Daoy (cell line): ENCODE measurements at regions not wholly inside any gene's neighbourhood (a gene's known extent, or its start where the extent isn't known, plus 50 kb on each side); places are given as distances from the start of the nearest gene placed in this dataset.
"Not testable (repeated sequence)": the region's sequence is repeated elsewhere in the genome, so short reads cannot be mapped to it uniquely, and the experiment has no call there.

Experiments used
- DNase-seq: peaks from one replicate; pipeline ENCODE4 v3.0.0-alpha.2; 2015; ENCODE audit warnings: low read depth

DNA sequence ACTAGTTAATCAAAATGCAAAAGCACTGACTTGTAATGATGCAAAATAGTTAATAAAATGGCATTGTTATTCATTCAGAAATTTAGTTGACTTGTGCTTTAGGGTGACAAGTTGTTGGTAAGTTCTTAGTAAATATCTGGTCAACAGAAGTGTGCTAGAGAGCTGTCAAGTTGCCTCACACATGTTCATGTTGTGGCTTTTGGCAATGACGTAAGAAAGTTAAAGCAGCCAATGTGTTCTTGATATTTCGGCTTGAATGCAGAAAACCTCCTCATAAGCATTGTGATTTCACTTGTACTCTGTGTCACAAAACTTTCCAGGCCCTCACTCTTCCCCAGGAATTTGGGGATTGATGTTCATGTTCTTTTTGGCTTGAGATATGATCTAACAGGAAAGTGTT lies 626.7 kb downstream of the PRR16 start:
- no peak for DNase-seq

DNA sequence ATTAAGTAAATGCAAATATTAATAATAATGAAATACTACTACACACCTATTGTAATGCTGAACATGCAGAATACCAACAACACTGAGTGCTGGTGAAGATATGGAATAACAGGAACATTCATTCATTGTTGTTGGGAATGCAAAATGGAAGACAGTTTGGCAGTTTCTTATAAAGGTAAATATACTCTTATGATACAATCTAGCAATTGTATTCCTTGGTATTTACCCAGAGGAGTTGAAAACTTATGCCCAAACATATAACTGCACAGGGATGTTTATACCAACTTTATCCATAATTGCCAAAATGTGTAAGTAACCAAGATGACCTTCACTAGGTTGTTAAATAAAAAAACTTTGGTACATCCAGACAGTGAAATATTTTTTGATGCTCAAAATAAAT lies 636.8 kb downstream of the PRR16 start:
- no peak for DNase-seq

DNA sequence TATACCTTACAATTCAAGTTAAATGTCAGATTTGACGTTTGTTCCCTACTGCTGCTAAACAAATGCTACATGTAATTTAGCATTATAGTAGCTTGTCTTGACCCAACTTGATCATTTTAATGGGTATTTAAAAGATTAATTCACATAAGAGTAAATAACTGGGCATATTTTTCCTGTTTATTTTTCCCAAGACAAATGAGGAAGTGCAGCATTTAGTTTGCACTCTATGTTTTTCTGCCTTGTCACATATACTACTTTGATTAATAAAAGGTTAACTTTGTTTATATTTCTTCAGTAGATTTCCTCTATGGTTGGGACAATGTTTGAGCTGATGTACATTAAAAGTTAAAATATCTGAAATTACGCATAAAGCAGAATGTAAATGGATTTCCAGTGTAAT lies 641.8 kb downstream of the PRR16 start:
- no peak for DNase-seq

DNA sequence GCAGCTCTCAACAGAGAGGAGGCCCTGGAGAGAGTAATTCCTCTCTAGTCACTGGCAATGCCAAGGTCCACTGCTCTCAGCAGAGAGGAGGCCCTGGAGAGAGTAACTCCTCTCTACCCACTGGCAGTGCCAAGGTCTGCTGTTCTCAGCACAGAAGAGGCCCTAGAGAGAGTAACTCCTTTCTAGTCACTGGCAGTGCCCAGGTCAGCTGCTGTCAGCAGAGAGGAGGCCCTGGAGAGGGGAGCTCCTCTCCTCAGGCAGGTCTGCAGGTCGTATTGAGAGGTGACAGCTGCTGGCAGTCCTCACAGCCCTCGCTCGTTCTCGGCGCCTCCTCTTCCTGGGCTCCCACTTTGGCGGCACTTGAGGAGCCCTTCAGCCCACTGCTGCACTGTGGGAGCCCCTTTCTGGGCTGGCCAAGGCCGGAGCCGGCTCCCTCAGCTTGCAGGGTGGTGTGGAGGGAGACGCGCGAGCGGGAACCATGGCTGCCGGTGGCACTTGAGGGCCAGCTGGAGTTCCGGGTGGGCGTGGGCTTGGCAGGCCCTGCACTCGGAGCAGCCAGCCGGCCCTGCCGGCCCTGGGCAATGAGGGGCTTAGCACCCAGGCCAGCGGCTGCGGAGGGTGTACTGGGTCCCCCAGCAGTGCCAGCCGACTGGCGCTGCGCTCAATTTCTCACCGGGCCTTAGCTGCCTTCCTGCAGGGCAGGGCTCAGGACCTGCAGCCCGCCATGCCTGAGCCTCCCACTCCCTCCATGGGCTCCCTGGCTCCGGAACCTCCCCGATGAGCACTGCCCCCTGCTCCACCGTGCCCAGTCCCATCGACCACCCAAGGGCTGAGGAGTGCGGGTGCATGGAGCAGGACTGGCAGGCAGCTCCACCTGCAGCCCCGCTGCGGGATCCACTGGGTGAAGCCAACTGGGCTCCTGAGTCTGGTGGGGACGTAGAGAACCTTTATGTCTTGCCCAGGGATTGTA lies 642.9 kb downstream of the PRR16 start:
- not testable (repeated sequence) for DNase-seq

DNA sequence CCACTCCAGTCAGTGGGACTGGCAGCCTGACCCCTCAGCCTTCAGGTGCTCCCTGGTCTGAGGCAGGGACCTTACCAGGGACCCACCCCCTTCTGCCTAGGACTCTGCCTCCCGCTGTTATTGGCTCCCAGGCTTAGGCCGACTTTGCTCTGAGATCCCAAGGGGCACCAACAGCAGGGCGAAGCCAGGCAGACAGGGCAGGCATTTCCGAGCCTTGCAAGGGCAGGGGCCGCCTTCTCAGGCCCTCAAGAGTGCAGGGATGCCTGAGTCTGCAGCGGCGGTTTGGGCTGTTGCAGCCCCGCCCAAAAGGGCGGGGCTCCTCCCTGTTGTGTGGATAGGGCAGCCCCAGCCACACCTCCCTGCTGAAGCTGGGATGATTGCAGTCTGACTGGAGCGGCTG lies 644.6 kb downstream of the PRR16 start:
- DNase-seq: peak; percentile 60

DNA sequence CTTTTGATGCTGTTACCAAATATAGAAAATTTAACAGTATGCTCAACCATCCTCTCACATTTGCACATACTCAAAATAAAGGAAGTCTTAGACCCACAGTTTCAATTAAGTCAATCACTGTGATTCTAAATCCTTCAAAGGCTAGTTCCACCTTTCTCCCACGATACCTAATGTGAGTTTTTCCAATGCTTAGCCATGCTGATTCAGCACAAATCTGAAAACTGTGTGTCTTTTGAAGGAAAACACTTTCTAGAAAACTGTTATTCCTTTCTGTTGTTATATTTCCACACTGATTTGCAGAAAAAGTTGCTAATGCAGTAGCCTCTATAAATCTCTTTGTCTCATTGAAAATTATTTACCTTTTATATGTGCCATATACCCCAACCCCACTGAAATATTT lies 645.7 kb downstream of the PRR16 start:
- no peak for DNase-seq

DNA sequence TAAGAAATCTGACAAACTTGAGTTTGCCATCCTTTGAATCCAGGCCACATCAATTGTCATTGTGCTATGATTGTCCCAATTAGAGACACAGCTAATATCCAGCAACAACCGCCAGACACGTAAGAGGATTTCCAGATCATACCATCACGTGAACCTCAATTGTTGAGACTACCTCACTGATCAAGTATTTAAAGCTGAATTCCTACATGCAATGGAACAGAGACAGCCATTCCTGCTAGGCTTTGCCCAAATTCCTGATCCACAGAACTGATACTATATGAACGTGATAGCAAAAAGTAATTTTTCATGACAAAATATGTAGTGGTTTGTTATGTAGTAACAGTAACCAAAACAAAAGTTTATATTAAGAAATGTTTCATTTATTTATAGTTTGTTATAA lies 657.7 kb downstream of the PRR16 start:
- DNase-seq: no peak

DNA sequence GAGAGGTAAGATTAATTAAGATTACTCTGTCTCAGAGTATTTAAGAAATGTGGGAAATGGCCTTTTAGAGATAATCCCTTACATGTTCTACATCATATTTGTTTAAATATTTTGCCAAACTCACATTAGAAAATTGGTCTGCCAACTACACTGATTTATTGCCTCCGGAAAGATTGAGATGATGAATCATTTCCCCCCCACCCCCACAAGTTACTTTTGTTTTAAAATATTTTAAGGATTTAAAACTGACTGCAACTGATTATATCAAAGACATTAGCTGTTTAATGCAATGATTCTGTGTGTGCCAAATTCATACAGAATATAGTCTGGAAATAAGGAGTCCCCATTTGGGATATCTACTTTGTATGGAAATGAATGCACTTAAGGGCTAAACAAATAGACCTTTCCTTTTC lies 674.4 kb downstream of the PRR16 start:
- no peak for DNase-seq

DNA sequence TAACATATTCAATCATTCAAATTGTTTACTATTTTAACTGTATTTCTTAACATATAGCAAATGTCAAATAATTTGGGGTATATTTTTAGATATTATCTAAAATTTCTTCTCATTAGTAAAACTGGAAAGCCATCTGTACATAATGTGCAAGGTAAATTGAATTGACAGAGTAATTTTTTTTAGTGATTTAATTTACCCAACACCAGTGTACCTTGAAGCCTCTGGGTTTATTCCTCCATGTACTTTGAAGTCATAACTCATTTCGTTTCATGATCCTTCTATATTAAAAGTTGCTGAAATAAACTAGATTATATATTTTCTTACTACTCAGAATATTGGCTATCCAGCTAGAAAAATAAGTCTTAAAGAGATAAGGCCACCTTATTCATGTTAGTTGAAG lies 674.9 kb downstream of the PRR16 start:
- DNase-seq: no peak

DNA sequence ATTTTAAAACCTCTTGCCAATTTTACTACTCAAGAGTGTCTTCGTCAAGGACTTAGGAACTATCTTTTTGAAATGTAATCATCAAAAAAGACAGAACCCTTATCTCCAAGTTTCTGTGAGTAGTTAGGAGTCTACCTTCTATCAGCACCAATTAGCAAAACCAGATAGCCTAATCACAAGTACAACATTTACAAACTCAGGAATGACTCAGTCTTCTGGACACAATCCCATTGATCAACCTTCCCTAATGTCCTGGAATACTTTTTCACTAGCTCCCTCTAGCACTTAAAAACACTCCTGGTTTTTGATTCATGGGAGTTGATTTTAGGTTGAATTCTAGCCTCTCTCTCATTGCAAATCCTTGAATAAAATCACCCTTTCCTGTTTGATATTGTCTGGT lies 680.7 kb downstream of the PRR16 start:
- DNase-seq: peak; percentile 32

DNA sequence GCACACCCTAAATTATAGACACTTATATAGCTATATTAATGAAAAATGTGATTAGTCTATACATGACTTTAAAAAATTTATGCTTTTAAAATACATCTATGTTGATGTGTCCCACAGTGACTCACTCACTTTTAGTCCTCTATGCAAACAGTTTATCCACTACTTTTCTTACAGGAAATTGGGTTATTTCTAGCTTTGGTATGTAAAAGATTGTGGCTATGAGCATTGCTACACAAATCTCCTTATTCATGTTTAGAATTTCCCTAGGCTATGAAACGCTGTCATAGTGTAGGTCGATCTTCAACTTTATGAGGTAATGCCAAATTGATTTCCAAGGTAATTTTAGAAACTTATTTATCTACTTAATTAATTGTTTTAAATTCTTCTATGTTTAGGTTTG lies 687.4 kb downstream of the PRR16 start:
- DNase-seq: no peak

DNA sequence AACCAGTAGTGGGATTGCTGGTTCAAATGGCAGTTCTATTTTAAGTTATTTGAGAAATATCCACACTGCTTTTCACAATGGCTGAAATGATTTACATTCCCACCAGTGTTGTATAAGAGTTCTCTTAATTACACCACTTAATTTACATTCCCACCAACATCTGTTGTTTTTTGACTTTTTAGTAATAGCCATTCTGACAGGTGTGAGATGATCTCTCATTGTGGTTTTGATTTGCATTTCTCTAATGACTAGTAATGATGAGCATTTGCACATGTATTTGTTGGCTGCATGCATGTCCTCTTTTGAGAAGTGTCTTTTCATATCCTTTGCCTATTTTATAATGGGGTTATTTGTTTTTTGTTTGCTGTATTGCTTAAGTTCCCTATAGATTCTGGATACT lies 688.3 kb downstream of the PRR16 start:
- no peak for DNase-seq

DNA sequence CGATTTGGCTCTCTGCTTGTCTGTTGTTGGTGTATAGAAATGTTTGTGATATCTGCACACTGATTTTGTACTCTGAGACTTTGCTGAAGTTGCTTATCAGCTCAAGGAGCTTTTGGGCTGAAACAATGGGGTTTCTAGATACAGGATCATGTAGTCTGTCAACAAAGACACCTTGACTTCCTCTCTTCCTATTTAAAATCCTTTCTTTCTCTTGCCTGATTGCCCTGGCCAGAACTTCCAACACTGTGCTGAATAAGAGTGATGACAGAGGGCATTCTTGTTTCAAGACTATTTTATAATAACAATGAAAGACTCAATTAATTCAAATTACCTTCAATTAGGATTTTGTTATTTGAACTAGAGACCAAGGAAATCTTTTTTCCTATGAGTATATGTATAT lies 692.5 kb downstream of the PRR16 start:
- DNase-seq: no peak

DNA sequence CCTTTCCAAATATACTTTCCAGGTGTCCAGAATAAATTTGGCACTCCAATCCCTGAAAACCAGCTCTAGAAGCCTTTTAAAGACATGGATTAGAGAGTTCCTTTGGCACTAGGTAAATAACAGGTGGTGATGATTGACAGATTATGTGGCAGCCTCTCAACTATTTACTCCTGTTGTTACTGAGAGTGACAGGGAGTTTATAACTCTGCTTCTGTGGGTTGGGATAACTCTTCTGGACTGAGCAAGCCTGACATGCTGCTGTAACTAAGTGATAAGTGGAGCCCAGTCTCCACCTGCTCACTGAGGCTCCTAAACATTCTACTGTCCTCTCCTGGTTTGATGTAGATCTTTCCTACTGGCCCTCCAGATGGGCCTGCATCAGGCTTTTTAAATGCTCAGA lies 693.2 kb upstream of the FTMT start:
- no peak for DNase-seq

DNA sequence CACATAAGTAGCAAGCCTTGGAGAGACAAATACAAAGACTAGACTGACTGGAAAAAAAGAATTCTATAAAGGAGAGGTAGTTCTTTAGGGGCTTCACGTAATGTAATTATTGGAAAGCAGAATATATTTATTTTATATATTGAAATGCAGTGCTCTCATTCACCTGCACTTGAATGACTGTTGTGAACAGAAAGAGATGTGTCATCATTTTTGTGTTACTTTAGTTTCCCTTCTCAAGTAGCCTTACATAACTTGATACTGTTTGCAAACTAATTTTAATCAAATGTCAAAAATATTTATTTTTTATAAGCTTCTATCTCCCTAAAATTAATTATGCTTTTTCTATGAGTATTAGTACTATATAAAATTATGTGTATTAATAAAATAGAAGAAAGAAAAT lies 691.1 kb upstream of the FTMT start:
- DNase-seq: no peak

DNA sequence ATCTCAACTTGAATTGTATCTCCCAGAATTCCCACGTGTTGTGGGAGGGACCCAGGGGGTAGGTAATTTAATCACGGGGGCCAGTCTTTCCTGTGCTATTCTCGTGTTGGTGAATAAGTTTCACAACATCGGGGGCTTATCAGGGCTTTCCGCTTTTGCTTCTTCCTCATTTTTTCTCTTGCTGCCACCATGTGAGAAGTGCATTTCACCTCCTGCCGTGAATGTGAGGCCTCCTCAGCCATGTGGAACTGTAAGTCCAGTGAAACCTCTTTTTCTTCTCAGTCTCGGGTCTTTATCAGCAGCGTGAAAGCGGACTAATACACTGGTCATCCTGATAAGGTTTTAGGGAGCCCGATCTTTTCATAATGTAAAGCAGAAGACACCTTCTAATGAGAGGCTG lies 687.0 kb upstream of the FTMT start:
- DNase-seq: no peak

DNA sequence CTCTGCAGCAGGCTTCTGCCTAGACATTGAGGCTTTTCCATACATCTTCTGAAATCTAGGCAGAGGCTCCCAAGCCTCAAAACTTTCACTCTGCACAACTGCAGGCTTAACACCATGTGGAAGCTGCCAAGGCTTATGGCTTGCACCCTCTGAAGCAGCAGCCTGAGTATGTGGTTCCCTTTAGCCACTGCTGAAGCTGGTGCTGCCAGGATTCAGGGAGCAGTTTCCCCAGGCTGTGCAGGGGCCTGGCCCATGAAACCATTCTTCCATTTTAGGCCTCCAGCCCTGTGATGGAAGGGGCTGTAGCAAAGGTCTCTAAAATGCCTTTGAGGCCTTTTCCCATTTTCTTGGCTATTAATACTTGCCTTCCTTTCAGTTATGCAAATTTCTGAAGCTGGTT lies 680.3 kb upstream of the FTMT start:
- DNase-seq: no peak

DNA sequence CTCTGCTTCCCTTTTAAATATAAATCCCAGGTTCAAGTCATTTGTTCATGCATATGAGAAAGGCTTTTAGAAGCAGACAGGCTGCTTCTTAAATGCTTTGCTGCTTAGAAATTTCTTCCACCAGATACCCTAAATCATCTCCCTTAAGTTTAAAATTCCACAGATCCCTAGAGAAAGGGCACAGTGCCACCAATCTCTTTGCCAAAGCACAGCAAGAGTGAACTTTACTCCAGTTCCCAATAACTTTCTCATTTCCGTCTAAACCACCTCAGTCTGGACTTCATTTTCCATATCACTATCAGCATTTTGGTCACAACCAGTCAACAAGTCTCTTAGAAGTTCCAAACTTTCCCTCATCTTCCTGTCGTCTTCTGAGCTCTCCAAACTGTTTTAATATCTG lies 679.8 kb upstream of the FTMT start:
- DNase-seq: peak; percentile 4

DNA sequence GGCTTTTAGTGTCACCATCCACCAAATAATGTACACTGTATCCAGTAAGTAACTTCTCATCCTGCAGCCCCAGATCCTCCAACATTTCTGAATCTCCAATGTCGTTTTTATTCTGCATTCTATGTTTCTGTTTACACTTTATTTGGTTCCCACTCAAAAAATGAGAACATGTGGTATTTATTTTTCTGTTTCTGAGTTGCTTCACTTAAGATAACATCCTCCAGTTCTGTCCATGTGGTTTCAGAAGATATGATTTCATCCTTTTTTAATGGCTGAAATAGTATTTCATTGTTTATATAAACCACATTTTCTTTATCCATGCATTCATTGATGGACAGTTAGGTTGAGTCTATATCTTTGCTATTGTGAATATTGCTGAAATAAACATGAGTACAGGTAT lies 677.3 kb upstream of the FTMT start:
- no peak for DNase-seq

DNA sequence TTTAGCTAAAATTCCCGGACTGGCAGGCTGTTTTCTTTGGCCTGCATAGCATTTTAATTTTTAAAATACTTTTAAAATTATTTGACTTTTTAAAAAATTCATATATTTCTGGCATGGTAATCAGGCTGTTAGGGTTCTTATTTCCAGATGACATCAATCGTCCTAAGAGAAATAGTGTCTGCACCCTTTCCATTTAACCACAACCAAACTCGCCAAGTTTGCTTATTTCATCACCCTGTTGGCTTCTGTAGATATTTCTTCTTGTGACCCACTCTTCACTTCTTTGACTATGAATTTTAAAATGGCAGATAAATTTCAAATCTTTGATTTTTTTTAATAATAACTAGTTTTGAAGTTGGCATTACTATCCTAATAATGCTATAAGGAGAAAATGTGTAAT lies 675.7 kb upstream of the FTMT start:
- no peak for DNase-seq

DNA sequence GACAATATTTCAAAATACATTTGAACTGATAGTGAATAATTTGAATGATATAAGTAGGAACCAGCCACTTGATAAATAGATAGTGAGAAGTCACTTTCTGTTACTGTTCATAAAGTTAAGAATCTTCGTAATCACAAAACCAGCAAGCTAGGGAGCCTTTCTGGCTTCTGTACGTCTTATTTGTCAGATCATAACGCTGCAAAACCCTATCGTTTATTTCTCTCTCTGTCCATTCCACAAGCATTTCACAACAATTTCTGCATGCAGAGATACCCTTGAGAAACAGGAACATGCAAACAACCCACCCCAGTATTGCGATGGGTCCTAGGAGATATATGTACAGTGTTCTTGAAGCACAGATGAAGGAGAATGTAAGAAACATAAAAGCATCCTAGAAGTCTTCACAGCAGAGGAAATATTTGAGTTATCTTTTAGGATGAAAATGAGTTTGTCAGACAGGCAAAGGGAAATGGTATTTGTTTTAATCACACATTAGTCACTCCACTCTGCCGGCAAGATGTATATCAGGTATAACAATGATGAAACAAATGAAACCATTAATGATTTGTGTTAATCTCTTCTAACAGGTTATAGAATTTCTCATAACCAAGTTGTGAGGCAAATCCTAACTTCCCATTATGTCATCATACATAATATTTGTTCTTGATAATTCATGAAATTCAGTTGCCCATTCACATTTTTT lies 668.7 kb upstream of the FTMT start:
- DNase-seq: no peak

DNA sequence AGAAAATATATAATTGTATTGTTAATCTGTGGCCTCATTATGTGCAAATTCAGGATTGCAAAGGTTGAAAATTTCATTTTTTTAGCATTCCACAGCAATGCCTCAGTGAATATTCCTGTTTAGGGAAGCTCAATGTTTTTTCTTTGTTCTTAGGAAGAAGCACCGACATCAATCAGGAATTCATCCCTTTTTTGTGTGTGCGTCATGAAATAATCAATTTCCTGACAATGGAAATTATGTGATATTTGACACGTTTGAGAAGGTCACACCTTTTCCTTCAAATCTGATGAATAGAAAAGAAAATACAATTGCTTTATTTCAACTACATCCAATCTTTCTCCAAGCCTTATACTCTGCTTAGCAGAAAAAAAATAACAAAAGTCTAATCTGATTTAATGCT lies 662.8 kb upstream of the FTMT start:
- no peak for DNase-seq
